ENCODE measurements at regions not wholly inside any gene's neighbourhood (a gene's known extent, or its start where the extent isn't known, plus 50 kb on each side); places are given as distances from the start of the nearest gene placed in this dataset.
A peak's percentile ranks its signal among the peaks of the same experiment; 100 is the strongest.
"Not testable (repeated sequence)": the region's sequence is repeated elsewhere in the genome, so short reads cannot be mapped to it uniquely, and the experiment has no call there.

GRCh38 chr1:121054928-121055327, 129.2 kb downstream of the FAM72B start:
- DNase-seq = not testable (repeated sequence)

GRCh38 chr1:121066925-121067324, 117.2 kb downstream of the FAM72B start:
- not testable (repeated sequence) for DNase-seq

- not testable (repeated sequence) for DNase-seq
These were observed 115.2 kb downstream of the FAM72B start for GRCh38 chr1:121068738-121069499.

GRCh38 chr1:121073852-121074251, 110.3 kb downstream of the FAM72B start:
- DNase-seq = not testable (repeated sequence)

- DNase-seq = not testable (repeated sequence)
These were observed 108.8 kb downstream of the FAM72B start for GRCh38 chr1:121075254-121075805.

- DNase-seq = not testable (repeated sequence)
These were observed 107.5 kb downstream of the FAM72B start for GRCh38 chr1:121076674-121077073.

- not testable (repeated sequence) for DNase-seq
These were observed 104.5 kb downstream of the FAM72B start for GRCh38 chr1:121079655-121080054.

GRCh38 chr1:121080197-121080903, 103.8 kb downstream of the FAM72B start:
- DNase-seq = not testable (repeated sequence)

GRCh38 chr1:121080904-121081264, 103.3 kb downstream of the FAM72B start:
- not testable (repeated sequence) for DNase-seq

- DNase-seq = not testable (repeated sequence)
These were observed 102.4 kb downstream of the FAM72B start for GRCh38 chr1:121081625-121082199.

- not testable (repeated sequence) for DNase-seq
These were observed 101.1 kb downstream of the FAM72B start for GRCh38 chr1:121082995-121083394.

GRCh38 chr1:121086249-121086648, 97.9 kb downstream of the FAM72B start:
- DNase-seq = not testable (repeated sequence)

- DNase-seq = not testable (repeated sequence)
These were observed 96.9 kb downstream of the FAM72B start for GRCh38 chr1:121087221-121087620.

- DNase-seq = not testable (repeated sequence)
These were observed 95.6 kb downstream of the FAM72B start for GRCh38 chr1:121088568-121088967.

- DNase-seq = not testable (repeated sequence)
These were observed 91.7 kb downstream of the FAM72B start for GRCh38 chr1:121092329-121092968.

GRCh38 chr1:121095014-121095413, 89.1 kb downstream of the FAM72B start:
- DNase-seq = not testable (repeated sequence)

- peak; percentile 57 for DNase-seq
These were observed 86.8 kb downstream of the FAM72B start for GRCh38 chr1:121097127-121097866.

GRCh38 chr1:121097867-121098215, 86.3 kb downstream of the FAM72B start:
- DNase-seq = peak; percentile 2

GRCh38 chr1:121109025-121109424, 75.1 kb downstream of the FAM72B start:
- not testable (repeated sequence) for DNase-seq

GRCh38 chr1:121116522-121117297, 67.4 kb downstream of the FAM72B start:
- DNase-seq = peak; percentile 32

- not testable (repeated sequence) for DNase-seq
These were observed 66.9 kb downstream of the FAM72B start for GRCh38 chr1:121117298-121117611.

Data from fibroblast of upper back skin (primary cell).